ENCODE measurements at regions not wholly inside any gene's neighbourhood (a gene's known extent, or its start where the extent isn't known, plus 50 kb on each side); places are given as distances from the start of the nearest gene placed in this dataset.

DNA sequence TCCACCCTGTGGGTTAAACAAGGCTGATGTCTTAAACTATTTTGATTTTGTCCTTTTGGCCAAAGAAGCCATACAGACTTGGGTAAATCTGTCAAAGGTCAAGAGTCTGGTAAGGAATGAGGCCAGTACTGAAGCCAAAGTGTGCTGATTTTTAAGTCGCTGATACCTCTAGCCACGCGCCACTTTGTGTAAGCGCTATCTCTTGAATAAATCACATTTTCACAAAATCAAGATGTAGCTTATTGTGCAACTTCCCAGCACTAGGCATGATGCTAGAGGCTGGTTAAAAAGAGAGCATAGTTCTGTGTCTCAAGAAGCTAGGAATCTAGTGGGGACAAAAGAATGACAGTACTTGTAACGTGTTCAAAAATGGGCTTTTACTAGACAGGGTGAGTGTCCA lies 510.6 kb upstream of the RAB6C start:
- Histone ChIP-seq H3K36me3 (ENCODE audit: low read length) (no peaks in the 10 kb centered on the region), H4K20me1 (ENCODE audit: low read depth, low read length) (no peaks in the 10 kb centered on the region), H3K9me3 (ENCODE audit: insufficient read depth, low read length) (no peaks in the 10 kb centered on the region), H3K27ac (ENCODE audit: low read depth, low read length) (no peak overlapping the region), H3K9ac (ENCODE audit: low read length) (no peak overlapping the region), H3F3A (ENCODE audit: insufficient read depth) (no peaks in the 10 kb centered on the region), H3K9me2 (replicated peaks; ENCODE audit: insufficient read depth, low read length) (no peaks in the 10 kb centered on the region), H2AFZ (ENCODE audit: low read depth, low read length, severe bottlenecking) (no peak overlapping the region), H3K4me3 (ENCODE audit: insufficient read depth, low read length, poor library complexity, severe bottlenecking) (no peak overlapping the region), H3K4me2 (ENCODE audit: low read depth, low read length, poor library complexity, severe bottlenecking) (no peak overlapping the region), H3K27me3 (ENCODE audit: low read length) (no peaks in the 10 kb centered on the region), H3K79me2 (ENCODE audit: insufficient read depth, low read length) (no peaks in the 10 kb centered on the region)
- TF ChIP-seq EZH2phosphoT487 (conservative IDR thresholded peaks at IDR 0.05; ENCODE audit: low read length), result no peak

DNA sequence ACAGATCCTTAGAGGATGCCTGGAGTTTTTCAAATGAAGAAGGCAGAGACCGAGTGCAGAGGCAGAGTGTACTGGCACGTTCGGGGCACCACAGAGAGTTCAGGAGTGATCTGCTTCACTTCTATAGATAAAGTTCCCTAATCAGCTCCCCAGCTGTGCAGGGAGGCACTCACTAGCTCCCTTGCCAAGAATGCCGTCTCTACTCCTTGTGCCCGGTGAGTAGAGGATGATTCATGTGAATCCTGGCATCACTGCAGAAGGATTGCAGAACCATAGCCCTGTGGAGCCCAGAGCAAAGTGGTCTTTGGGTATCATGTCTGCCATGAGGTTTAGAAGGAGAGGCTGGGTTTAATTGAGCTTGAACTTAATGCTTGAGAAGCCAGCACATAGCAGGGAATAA lies 510.1 kb upstream of the RAB6C start:
- no peaks in the 10 kb centered on the region for H3K9me2 ChIP-seq (replicated peaks; ENCODE audit: insufficient read depth, low read length)
- H2AFZ ChIP-seq (ENCODE audit: low read depth, low read length, severe bottlenecking), result no peak overlapping the region
- no peak for TF ChIP-seq EZH2phosphoT487 (conservative IDR thresholded peaks at IDR 0.05; ENCODE audit: low read length)
- TF ChIP-seq, protein P1, sequence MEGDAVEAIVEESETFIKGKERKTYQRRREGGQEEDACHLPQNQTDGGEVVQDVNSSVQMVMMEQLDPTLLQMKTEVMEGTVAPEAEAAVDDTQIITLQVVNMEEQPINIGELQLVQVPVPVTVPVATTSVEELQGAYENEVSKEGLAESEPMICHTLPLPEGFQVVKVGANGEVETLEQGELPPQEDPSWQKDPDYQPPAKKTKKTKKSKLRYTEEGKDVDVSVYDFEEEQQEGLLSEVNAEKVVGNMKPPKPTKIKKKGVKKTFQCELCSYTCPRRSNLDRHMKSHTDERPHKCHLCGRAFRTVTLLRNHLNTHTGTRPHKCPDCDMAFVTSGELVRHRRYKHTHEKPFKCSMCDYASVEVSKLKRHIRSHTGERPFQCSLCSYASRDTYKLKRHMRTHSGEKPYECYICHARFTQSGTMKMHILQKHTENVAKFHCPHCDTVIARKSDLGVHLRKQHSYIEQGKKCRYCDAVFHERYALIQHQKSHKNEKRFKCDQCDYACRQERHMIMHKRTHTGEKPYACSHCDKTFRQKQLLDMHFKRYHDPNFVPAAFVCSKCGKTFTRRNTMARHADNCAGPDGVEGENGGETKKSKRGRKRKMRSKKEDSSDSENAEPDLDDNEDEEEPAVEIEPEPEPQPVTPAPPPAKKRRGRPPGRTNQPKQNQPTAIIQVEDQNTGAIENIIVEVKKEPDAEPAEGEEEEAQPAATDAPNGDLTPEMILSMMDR (IDR thresholded peaks at IDR 0.05; ENCODE audit: insufficient read depth, low read length, poor library complexity, severe bottlenecking), result no peak
- H3K27ac ChIP-seq (ENCODE audit: low read depth, low read length), result no peak overlapping the region
- no peaks in the 10 kb centered on the region for H3F3A ChIP-seq (ENCODE audit: insufficient read depth)
- H4K20me1 ChIP-seq (ENCODE audit: low read depth, low read length), result no peaks in the 10 kb centered on the region
- no peaks in the 10 kb centered on the region for H3K9me3 ChIP-seq (ENCODE audit: insufficient read depth, low read length)
- H3K4me2 ChIP-seq (ENCODE audit: low read depth, low read length, poor library complexity, severe bottlenecking), result no peak overlapping the region
- H3K9ac ChIP-seq (ENCODE audit: low read length), result no peak overlapping the region
- no peaks in the 10 kb centered on the region for H3K79me2 ChIP-seq (ENCODE audit: insufficient read depth, low read length)
- H3K36me3 ChIP-seq (ENCODE audit: low read length), result no peaks in the 10 kb centered on the region
- H3K4me3 ChIP-seq (ENCODE audit: insufficient read depth, low read length, poor library complexity, severe bottlenecking), result no peak overlapping the region
- no peaks in the 10 kb centered on the region for H3K27me3 ChIP-seq (ENCODE audit: low read length)

DNA sequence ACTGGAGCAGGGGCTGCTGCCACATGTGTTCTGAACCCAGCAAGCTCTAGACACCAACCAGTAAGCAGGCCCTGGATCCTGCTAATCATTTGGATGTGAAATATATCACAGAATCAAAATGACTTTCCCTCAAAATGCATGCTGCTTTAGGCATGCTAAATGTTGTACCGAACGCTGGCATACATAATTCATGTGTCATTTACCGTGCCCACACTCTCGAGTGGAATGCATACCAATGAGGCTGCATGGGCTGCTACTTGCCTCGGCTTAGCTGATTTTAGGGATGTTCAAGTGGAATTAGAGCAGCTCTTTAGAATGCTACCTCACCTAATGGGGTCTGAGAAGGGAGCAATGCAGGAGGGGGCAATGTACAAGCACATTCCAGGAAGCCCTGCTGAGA lies 509.6 kb upstream of the RAB6C start:
- no peaks in the 10 kb centered on the region for H3K9me2 ChIP-seq (replicated peaks; ENCODE audit: insufficient read depth, low read length)
- no peaks in the 10 kb centered on the region for H3K27me3 ChIP-seq (ENCODE audit: low read length)
- no peak overlapping the region for H3K27ac ChIP-seq (ENCODE audit: low read depth, low read length)
- no peaks in the 10 kb centered on the region for H3K9me3 ChIP-seq (ENCODE audit: insufficient read depth, low read length)
- H3K36me3 ChIP-seq (ENCODE audit: low read length), result no peaks in the 10 kb centered on the region
- no peak overlapping the region for H2AFZ ChIP-seq (ENCODE audit: low read depth, low read length, severe bottlenecking)
- no peak overlapping the region for H3K4me2 ChIP-seq (ENCODE audit: low read depth, low read length, poor library complexity, severe bottlenecking)
- H3K9ac ChIP-seq (ENCODE audit: low read length), result no peak overlapping the region
- H3F3A ChIP-seq (ENCODE audit: insufficient read depth), result no peaks in the 10 kb centered on the region
- H3K79me2 ChIP-seq (ENCODE audit: insufficient read depth, low read length), result no peaks in the 10 kb centered on the region
- H4K20me1 ChIP-seq (ENCODE audit: low read depth, low read length), result no peaks in the 10 kb centered on the region
- H3K4me3 ChIP-seq (ENCODE audit: insufficient read depth, low read length, poor library complexity, severe bottlenecking), result no peak overlapping the region
- no peak for TF ChIP-seq EZH2phosphoT487 (conservative IDR thresholded peaks at IDR 0.05; ENCODE audit: low read length)
- TF ChIP-seq, protein P1 (IDR thresholded peaks at IDR 0.05; ENCODE audit: insufficient read depth, low read length, poor library complexity, severe bottlenecking), result no peak

DNA sequence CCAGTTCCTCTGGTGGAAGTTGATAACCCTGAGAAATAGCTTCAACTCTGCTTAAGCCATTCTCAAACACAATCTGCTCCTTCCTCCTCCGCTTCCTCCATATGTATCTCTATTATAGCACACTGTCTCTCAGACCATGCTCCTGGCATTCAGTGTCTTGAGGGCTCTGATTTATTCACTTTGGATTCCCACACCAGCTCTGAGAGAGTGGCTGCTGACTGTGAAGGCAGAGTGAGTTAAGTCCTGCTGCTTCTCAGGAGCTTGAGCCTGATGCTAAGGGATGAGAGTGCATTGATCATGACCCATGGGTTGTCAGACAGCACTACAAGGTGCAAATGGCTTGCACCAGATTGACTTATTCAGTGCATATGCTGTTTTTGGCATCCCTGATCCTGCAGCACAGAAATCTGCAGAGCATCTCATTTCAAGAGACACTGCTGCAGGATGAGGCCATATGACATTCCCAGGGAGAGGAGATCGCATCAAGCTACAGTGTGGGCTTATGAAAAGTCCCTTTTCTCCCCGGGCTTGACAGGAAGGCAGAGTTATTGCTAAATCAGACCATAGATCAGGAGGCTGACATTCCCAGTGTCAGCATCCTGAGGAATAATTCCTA lies 500.5 kb upstream of the RAB6C start:
- Histone ChIP-seq H3K4me3 (ENCODE audit: insufficient read depth, low read length, poor library complexity, severe bottlenecking) (no peak overlapping the region), H4K20me1 (ENCODE audit: low read depth, low read length) (no peaks in the 10 kb centered on the region), H3K9me3 (ENCODE audit: insufficient read depth, low read length) (no peaks in the 10 kb centered on the region), H3K36me3 (ENCODE audit: low read length) (no peaks in the 10 kb centered on the region; the same call in 1 of the 2 replicates), H3F3A (ENCODE audit: insufficient read depth) (no peaks in the 10 kb centered on the region), H3K9me2 (replicated peaks; ENCODE audit: insufficient read depth, low read length) (no peaks in the 10 kb centered on the region), H3K4me2 (ENCODE audit: low read depth, low read length, poor library complexity, severe bottlenecking) (no peak overlapping the region), H3K79me2 (ENCODE audit: insufficient read depth, low read length) (no peaks in the 10 kb centered on the region), H3K9ac (ENCODE audit: low read length) (no peak overlapping the region), H3K27me3 (ENCODE audit: low read length) (no peaks in the 10 kb centered on the region), H3K27ac (ENCODE audit: low read depth, low read length) (no peak overlapping the region), H2AFZ (ENCODE audit: low read depth, low read length, severe bottlenecking) (no peak overlapping the region)
- no peak for TF ChIP-seq EZH2phosphoT487 (conservative IDR thresholded peaks at IDR 0.05; ENCODE audit: low read length)
- TF ChIP-seq, protein P1 (IDR thresholded peaks at IDR 0.05; ENCODE audit: insufficient read depth, low read length, poor library complexity, severe bottlenecking), result no peak
